Subcutaneous abdominal adipose tissue (tissue), 5 donors: ENCODE measurements at regions not wholly inside any gene's neighbourhood (a gene's known extent, or its start where the extent isn't known, plus 50 kb on each side); places are given as distances from the start of the nearest gene placed in this dataset.
"Not testable (repeated sequence)": the region's sequence is repeated elsewhere in the genome, so short reads cannot be mapped to it uniquely, and the experiment has no call there.

ENCODE experiments used
- H3K27ac ChIP-seq: one replicate; pipeline ENCODE4 v1.7.0; 2013; ENCODE audit warnings: low read depth, mild to moderate bottlenecking, inconsistent platforms, low read length, moderate library complexity
- H3K27me3 ChIP-seq, 5 donors: one replicate each; pipeline ENCODE4 v1.7.0; 2013; ENCODE audit warnings: low read length in 5 of 5, inconsistent platforms in 1 of 5; ENCODE audit not compliant: control insufficient read depth in 5 of 5, insufficient read depth in 4 of 5
- H3K36me3 ChIP-seq, 5 donors: one replicate each; pipeline ENCODE4 v1.7.0; 2013; ENCODE audit warnings: low read length in 5 of 5; ENCODE audit not compliant: control insufficient read depth in 5 of 5, insufficient read depth in 5 of 5
- H3K4me1 ChIP-seq, 5 donors: one replicate each; pipeline ENCODE4 v1.7.0; 2013; ENCODE audit warnings: low read length in 5 of 5, mild to moderate bottlenecking in 3 of 5, moderate library complexity in 1 of 5; ENCODE audit not compliant: control insufficient read depth in 5 of 5, insufficient read depth in 5 of 5
- H3K4me3 ChIP-seq, 5 donors: one replicate each; pipeline ENCODE4 v1.7.0; 2013; ENCODE audit warnings: low read length in 5 of 5, low read depth in 1 of 5
- H3K9ac ChIP-seq, 5 donors: one replicate each; pipeline ENCODE4 v1.7.0; 2013; ENCODE audit warnings: low read length in 5 of 5, mild to moderate bottlenecking in 4 of 5, moderate library complexity in 3 of 5
- H3K9me3 ChIP-seq, 5 donors: one replicate each; pipeline ENCODE4 v1.7.0; 2013; ENCODE audit warnings: low read length in 5 of 5; ENCODE audit not compliant: control insufficient read depth in 5 of 5
- donor health status: healthy.
- donor health status: healthy.
- donor health status: healthy.
- donor health status: healthy.
- donor health status: healthy.

DNA sequence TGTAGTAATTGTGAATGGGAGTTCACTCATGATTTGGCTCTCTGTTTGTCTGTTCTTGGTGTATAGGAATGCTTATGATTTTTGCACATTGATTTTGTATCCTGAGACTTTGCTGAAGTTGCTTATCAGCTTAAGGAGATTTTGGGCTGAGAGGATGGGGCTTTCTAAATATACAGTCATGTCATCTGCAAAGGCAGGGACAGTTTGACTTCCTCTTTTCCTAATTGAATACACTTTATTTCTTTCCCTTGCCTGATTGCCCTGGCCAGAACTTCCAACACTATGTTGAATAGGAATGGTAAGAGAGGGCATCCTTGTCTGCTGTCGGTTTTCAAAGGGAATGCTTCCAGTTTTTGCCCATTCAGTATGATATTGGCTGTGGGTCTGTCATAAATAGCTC lies 51.9 kb upstream of the ARHGAP29 start:
- not testable (repeated sequence) for H3K4me1 ChIP-seq, H3K9ac ChIP-seq, H3K27me3 ChIP-seq, H3K9me3 ChIP-seq, H3K27ac ChIP-seq, H3K4me3 ChIP-seq, H3K36me3 ChIP-seq
